ENCODE measurements at regions not wholly inside any gene's neighbourhood (a gene's known extent, or its start where the extent isn't known, plus 50 kb on each side); places are given as distances from the start of the nearest gene placed in this dataset.

- TF ChIP-seq POLR2AphosphoS5 (IDR thresholded peaks at IDR 0.05) (no peak), POLR2A (IDR thresholded peaks at IDR 0.05) (no peak)
- TF ChIP-seq, protein P1, sequence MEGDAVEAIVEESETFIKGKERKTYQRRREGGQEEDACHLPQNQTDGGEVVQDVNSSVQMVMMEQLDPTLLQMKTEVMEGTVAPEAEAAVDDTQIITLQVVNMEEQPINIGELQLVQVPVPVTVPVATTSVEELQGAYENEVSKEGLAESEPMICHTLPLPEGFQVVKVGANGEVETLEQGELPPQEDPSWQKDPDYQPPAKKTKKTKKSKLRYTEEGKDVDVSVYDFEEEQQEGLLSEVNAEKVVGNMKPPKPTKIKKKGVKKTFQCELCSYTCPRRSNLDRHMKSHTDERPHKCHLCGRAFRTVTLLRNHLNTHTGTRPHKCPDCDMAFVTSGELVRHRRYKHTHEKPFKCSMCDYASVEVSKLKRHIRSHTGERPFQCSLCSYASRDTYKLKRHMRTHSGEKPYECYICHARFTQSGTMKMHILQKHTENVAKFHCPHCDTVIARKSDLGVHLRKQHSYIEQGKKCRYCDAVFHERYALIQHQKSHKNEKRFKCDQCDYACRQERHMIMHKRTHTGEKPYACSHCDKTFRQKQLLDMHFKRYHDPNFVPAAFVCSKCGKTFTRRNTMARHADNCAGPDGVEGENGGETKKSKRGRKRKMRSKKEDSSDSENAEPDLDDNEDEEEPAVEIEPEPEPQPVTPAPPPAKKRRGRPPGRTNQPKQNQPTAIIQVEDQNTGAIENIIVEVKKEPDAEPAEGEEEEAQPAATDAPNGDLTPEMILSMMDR (IDR thresholded peaks at IDR 0.05), result no peak
These were observed 359.9 kb upstream of the XYLT1 start for GRCh38 chr16:17830651-17831050.
